ENCODE measurements at regions not wholly inside any gene's neighbourhood (a gene's known extent, or its start where the extent isn't known, plus 50 kb on each side); places are given as distances from the start of the nearest gene placed in this dataset.

DNA sequence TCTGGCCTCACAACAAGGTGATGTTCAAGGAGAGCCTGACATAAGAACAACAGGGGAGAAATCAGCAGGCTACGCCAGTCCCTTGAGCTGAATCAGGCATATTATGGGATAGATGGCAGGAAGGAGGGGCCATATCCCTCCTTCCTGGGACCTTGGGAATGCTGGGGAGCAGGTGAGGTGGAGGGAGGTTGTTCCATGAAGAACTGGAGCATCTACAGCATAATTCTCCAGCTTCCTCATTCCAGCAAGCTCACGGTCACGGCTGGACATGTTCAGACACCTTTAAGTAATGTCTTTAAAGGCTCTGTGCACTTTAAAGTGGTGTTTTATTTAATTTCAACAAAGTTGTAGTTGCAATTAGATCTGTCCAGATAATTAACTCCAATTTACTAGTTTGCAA, 780.5 kb downstream of the TYW1 start:
- H3K27me3 ChIP-seq (ENCODE audit: control insufficient read depth, insufficient read depth, low read length), result no peaks in the 10 kb centered on the region
- no peak overlapping the region for H3K9ac ChIP-seq (ENCODE audit: low read depth, low read length)
- H3K9me3 ChIP-seq (replicated peaks; ENCODE audit: low read length), result peaks cover 13% of the 10 kb centered on the region
- no peaks in the 10 kb centered on the region for H3K4me1 ChIP-seq (ENCODE audit: control insufficient read depth, insufficient read depth, low read length)
- H3K36me3 ChIP-seq (ENCODE audit: insufficient read depth, low read length), result no peaks in the 10 kb centered on the region
- no peak overlapping the region for H3K4me3 ChIP-seq (ENCODE audit: low read length)
- H3K4me2 ChIP-seq (ENCODE audit: low read length), result no peak overlapping the region

DNA sequence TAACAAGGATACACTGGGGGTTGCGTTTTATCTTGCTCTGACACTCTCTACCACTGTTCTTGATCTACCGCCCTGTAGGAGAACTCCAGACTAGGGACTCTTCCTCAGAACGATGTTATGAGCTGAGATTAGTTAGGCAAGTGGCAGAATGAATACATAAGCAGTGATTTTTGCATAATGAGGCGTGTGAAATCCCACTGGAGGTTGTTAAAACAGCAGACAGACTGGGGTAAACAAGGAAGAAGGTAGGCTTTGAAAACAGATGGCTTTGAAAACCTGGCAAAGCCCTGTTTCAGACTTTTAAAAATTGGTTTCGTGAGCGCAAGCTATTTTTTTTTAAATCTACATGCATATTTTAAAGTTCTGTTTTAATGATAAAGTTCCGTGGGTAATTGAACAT, 785.2 kb downstream of the TYW1 start:
- no peak overlapping the region for H3K4me2 ChIP-seq (ENCODE audit: low read length)
- no peak overlapping the region for H3K4me3 ChIP-seq (ENCODE audit: low read length)
- H3K27me3 ChIP-seq (ENCODE audit: control insufficient read depth, insufficient read depth, low read length), result no peaks in the 10 kb centered on the region
- no peaks in the 10 kb centered on the region for H3K4me1 ChIP-seq (ENCODE audit: control insufficient read depth, insufficient read depth, low read length)
- peaks cover 3% of the 10 kb centered on the region for H3K9me3 ChIP-seq (replicated peaks; ENCODE audit: low read length)
- no peak overlapping the region for H3K9ac ChIP-seq (ENCODE audit: low read depth, low read length)
- H3K36me3 ChIP-seq (ENCODE audit: insufficient read depth, low read length), result no peaks in the 10 kb centered on the region

DNA sequence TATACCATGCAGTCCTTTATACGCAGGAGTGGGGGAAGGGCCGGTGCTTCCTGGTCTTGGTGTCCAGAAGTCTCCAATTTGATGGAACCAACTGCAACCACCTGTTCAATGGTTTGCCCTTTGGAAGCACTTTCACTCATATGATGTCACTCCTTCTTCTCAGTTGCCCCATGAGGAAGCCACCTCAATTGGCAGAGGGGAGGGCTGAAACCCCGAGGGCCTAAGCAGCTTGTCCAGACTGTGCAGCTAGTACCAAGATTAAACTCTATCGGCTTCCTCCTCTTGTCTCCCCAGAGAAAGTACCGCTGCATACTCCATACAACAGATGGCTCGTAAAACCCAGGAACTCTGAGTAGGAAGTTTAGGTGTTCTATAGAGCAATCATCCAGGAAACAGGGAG, 789.4 kb downstream of the TYW1 start:
- Histone ChIP-seq H3K4me3 (ENCODE audit: low read length) (no peak overlapping the region), H3K4me1 (ENCODE audit: control insufficient read depth, insufficient read depth, low read length) (no peaks in the 10 kb centered on the region), H3K9ac (ENCODE audit: low read depth, low read length) (no peak overlapping the region), H3K9me3 (replicated peaks; ENCODE audit: low read length) (peaks cover 10% of the 10 kb centered on the region), H3K4me2 (ENCODE audit: low read length) (no peak overlapping the region), H3K27me3 (ENCODE audit: control insufficient read depth, insufficient read depth, low read length) (no peaks in the 10 kb centered on the region), H3K36me3 (ENCODE audit: insufficient read depth, low read length) (no peaks in the 10 kb centered on the region)

DNA sequence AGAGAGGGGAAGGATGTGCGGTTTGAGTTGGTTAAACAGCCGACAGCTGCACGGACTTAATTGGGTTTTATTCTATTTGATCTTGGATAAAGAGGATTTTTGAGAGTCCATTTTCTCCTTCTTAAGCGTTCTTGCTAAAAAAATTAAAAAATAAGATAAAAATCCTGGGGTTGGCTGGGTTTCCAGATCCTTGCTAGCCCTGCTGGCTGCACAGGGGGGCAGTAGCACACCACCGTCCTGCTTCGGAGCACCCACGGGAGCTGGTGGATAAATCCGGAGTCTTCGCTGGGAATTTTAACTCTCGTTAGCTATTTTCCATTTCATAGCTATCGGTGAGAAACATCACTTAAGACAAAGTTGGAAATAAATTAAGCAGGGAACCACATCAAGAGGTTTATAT, 792.0 kb downstream of the TYW1 start:
- Histone ChIP-seq H3K9ac (ENCODE audit: low read depth, low read length) (no peak overlapping the region), H3K27me3 (ENCODE audit: control insufficient read depth, insufficient read depth, low read length) (no peaks in the 10 kb centered on the region), H3K9me3 (replicated peaks; ENCODE audit: low read length) (peaks cover 7% of the 10 kb centered on the region), H3K36me3 (ENCODE audit: insufficient read depth, low read length) (no peaks in the 10 kb centered on the region), H3K4me1 (ENCODE audit: control insufficient read depth, insufficient read depth, low read length) (no peaks in the 10 kb centered on the region), H3K4me2 (ENCODE audit: low read length) (no peak overlapping the region), H3K4me3 (ENCODE audit: low read length) (no peak overlapping the region)

DNA sequence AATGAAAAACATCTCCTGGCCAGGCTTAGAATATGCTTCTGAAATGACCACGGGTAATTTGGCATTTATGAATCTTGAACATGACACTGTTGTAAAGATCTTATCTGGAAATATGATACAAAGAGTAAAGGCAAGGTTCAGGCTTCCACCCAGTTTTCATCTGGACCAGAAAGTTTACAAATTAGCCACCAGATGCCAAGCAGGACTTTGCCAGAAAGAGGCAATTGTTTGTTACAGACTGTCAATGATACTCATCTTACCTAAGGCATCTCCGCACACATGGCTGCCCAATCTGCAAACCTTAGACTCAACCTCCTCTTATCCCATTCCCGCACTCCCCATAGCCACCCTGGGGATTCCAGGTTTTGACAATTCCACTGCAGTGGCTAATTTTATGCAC, 795.3 kb downstream of the TYW1 start:
- Histone ChIP-seq H3K36me3 (ENCODE audit: insufficient read depth, low read length) (no peaks in the 10 kb centered on the region), H3K27me3 (ENCODE audit: control insufficient read depth, insufficient read depth, low read length) (no peaks in the 10 kb centered on the region), H3K4me3 (ENCODE audit: low read length) (no peak overlapping the region), H3K4me1 (ENCODE audit: control insufficient read depth, insufficient read depth, low read length) (no peaks in the 10 kb centered on the region), H3K9ac (ENCODE audit: low read depth, low read length) (no peak overlapping the region), H3K4me2 (ENCODE audit: low read length) (no peak overlapping the region), H3K9me3 (replicated peaks; ENCODE audit: low read length) (peaks cover 7% of the 10 kb centered on the region)

DNA sequence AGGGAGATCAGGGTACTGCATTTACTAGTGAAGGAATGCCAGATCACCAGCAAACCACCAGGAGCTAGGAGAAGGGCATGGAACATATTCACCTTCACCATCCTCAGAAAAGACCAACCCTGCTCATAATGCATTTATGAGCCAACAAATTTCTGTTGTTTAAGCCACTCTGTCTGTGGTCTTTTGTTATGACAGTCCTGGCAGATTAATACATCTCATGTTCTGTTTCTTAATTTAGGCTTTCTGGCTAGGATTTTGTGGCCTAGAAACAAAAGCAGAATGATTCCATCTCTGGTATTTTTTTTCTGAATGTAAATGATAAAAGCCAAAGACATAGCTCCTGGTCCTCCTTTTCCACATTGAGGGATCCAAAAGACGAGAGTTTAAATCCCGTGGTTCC, 797.9 kb downstream of the TYW1 start:
- H3K4me3 ChIP-seq (ENCODE audit: low read length), result no peak overlapping the region
- H3K9me3 ChIP-seq (replicated peaks; ENCODE audit: low read length), result peaks cover 7% of the 10 kb centered on the region
- H3K4me1 ChIP-seq (ENCODE audit: control insufficient read depth, insufficient read depth, low read length), result no peaks in the 10 kb centered on the region
- H3K9ac ChIP-seq (ENCODE audit: low read depth, low read length), result no peak overlapping the region
- no peak overlapping the region for H3K4me2 ChIP-seq (ENCODE audit: low read length)
- H3K36me3 ChIP-seq (ENCODE audit: insufficient read depth, low read length), result no peaks in the 10 kb centered on the region
- no peaks in the 10 kb centered on the region for H3K27me3 ChIP-seq (ENCODE audit: control insufficient read depth, insufficient read depth, low read length)

DNA sequence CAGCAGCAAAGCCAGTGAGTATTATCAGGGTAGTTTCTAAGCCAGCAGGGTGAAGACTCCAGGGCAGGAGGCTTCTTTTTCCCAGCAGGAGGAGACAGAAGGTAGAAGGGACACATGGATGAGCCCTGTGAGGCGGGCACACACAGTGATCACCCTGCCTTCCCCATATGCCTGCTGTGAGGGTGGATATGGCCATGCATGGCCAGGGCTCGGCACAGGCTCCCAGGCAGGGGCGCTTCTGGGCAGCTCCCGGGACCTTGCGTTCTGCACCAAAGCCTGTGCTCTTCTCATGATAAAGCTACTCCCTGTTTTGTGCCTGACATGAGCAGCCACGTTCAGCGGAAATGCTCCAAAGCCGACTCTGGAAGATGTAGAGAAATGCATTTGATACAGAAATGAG, 807.2 kb downstream of the TYW1 start:
- H3K4me3 ChIP-seq (ENCODE audit: low read length), result no peak overlapping the region
- no peaks in the 10 kb centered on the region for H3K36me3 ChIP-seq (ENCODE audit: insufficient read depth, low read length)
- no peaks in the 10 kb centered on the region for H3K4me1 ChIP-seq (ENCODE audit: control insufficient read depth, insufficient read depth, low read length)
- no peaks in the 10 kb centered on the region for H3K9me3 ChIP-seq (replicated peaks; ENCODE audit: low read length)
- no peak overlapping the region for H3K4me2 ChIP-seq (ENCODE audit: low read length)
- no peaks in the 10 kb centered on the region for H3K27me3 ChIP-seq (ENCODE audit: control insufficient read depth, insufficient read depth, low read length)
- H3K9ac ChIP-seq (ENCODE audit: low read depth, low read length), result no peak overlapping the region

DNA sequence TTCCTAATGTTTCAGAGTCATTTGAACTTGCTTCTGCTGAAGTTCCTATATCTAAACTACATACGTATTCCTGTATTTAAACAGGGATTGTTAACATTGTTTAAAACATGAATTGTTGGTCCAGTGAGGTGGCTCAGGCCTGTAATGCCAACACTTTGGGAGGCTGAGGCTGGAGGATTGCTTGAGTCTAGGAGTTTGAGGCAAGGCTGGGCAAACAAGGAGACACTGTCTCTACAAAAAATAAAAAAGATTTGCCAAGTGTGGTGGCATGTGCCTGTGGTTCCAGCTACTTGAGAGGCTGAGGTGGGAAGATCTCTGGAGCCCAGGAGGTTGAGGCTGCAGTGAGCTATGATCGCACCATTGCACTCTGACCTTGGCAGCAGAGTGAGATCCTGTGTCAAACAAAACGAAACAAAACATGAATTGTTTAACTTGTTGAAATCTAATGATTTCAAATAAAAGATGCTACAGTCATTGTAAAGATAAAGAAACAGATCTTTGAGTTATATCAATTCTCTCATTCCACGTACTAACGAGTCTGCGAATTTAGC, 809.4 kb downstream of the TYW1 start:
- Histone ChIP-seq H3K4me2 (ENCODE audit: low read length) (no peak overlapping the region), H3K4me1 (ENCODE audit: control insufficient read depth, insufficient read depth, low read length) (no peaks in the 10 kb centered on the region), H3K4me3 (ENCODE audit: low read length) (no peak overlapping the region), H3K27me3 (ENCODE audit: control insufficient read depth, insufficient read depth, low read length) (no peaks in the 10 kb centered on the region), H3K9ac (ENCODE audit: low read depth, low read length) (no peak overlapping the region), H3K36me3 (ENCODE audit: insufficient read depth, low read length) (no peaks in the 10 kb centered on the region), H3K9me3 (replicated peaks; ENCODE audit: low read length) (peaks cover 3% of the 10 kb centered on the region)

DNA sequence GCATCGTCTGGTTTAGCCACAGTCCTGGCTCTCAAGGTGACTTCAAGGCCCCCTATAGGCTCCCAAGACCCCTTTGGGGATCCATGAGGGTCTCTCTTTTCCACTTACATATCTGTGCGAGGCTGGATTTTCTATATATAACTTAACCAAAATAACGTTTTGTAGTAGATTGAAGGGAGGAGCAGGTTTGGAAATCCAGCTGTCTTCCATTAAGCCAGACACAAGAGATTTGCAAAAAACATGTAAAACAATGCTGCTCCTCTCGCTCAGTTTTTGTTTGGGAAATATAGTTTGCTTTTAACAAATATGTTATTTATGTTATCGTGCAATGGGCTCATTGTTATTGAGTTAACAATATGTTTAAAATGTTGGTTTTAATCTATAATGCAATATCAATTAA, 811.2 kb downstream of the TYW1 start:
- H3K4me3 ChIP-seq (ENCODE audit: low read length), result no peak overlapping the region
- H3K36me3 ChIP-seq (ENCODE audit: insufficient read depth, low read length), result no peaks in the 10 kb centered on the region
- no peak overlapping the region for H3K4me2 ChIP-seq (ENCODE audit: low read length)
- no peaks in the 10 kb centered on the region for H3K27me3 ChIP-seq (ENCODE audit: control insufficient read depth, insufficient read depth, low read length)
- H3K9ac ChIP-seq (ENCODE audit: low read depth, low read length), result no peak overlapping the region
- H3K9me3 ChIP-seq (replicated peaks; ENCODE audit: low read length), result peaks cover 3% of the 10 kb centered on the region
- no peaks in the 10 kb centered on the region for H3K4me1 ChIP-seq (ENCODE audit: control insufficient read depth, insufficient read depth, low read length)

- H3K4me3 ChIP-seq (ENCODE audit: low read length), result no peak overlapping the region
- peaks cover 3% of the 10 kb centered on the region for H3K9me3 ChIP-seq (replicated peaks; ENCODE audit: low read length)
- H3K27me3 ChIP-seq (ENCODE audit: control insufficient read depth, insufficient read depth, low read length), result no peaks in the 10 kb centered on the region
- H3K4me2 ChIP-seq (ENCODE audit: low read length), result no peak overlapping the region
- H3K4me1 ChIP-seq (ENCODE audit: control insufficient read depth, insufficient read depth, low read length), result no peaks in the 10 kb centered on the region
- no peak overlapping the region for H3K9ac ChIP-seq (ENCODE audit: low read depth, low read length)
- no peaks in the 10 kb centered on the region for H3K36me3 ChIP-seq (ENCODE audit: insufficient read depth, low read length)
Observed at GRCh38 chr7:67809586-67809985, 813.0 kb downstream of the TYW1 start.

DNA sequence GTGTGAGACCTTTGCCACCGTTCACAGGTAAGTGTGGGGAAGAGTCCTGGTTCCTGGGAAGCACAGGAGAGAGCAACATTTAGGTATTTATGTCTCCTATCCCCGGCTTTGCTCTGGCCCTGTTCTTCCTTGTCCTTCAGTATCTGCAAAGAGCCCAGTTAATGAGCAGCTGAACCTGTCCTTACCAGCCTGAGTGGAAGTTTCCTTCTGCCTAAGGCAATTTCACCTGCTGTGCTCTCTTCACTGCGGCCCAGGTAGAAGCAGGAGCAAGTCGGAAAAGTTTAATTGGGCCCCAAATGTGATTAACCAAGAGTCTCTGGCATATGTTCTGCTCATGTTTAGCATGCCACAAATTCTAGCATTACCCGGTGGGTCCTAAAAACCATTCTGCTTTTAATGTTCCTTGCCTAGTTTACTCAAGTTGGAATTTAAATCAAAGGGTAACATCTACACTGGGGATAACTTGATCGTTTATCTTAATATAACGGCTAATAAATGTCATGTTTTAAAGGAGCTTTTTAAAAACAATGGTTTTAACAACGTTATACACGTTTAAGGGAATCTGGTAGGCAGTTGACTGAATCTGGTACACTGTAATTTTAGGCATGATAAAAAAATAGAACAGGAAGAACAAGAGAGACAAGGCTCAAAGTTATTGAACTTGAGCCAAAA, 817.1 kb downstream of the TYW1 start:
- peaks cover 3% of the 10 kb centered on the region for H3K9me3 ChIP-seq (replicated peaks; ENCODE audit: low read length)
- no peaks in the 10 kb centered on the region for H3K27me3 ChIP-seq (ENCODE audit: control insufficient read depth, insufficient read depth, low read length)
- H3K4me2 ChIP-seq (ENCODE audit: low read length), result no peak overlapping the region
- H3K4me1 ChIP-seq (ENCODE audit: control insufficient read depth, insufficient read depth, low read length), result no peaks in the 10 kb centered on the region
- no peak overlapping the region for H3K4me3 ChIP-seq (ENCODE audit: low read length)
- no peak overlapping the region for H3K9ac ChIP-seq (ENCODE audit: low read depth, low read length)
- H3K36me3 ChIP-seq (ENCODE audit: insufficient read depth, low read length), result no peaks in the 10 kb centered on the region

GRCh38 chr7:67817481-67817880, 820.8 kb downstream of the TYW1 start:
- Histone ChIP-seq H3K4me1 (ENCODE audit: control insufficient read depth, insufficient read depth, low read length) (peaks cover 10% of the 10 kb centered on the region), H3K9ac (ENCODE audit: low read depth, low read length) (no peak overlapping the region), H3K36me3 (ENCODE audit: insufficient read depth, low read length) (no peaks in the 10 kb centered on the region), H3K9me3 (replicated peaks; ENCODE audit: low read length) (no peaks in the 10 kb centered on the region), H3K4me2 (ENCODE audit: low read length) (no peak overlapping the region), H3K27me3 (ENCODE audit: control insufficient read depth, insufficient read depth, low read length) (no peaks in the 10 kb centered on the region), H3K4me3 (ENCODE audit: low read length) (no peak overlapping the region)

Measured in skeletal muscle satellite cell (primary cell).